Prostate gland (tissue), 2 donors: ENCODE measurements at regions not wholly inside any gene's neighbourhood (a gene's known extent, or its start where the extent isn't known, plus 50 kb on each side); places are given as distances from the start of the nearest gene placed in this dataset.
"Not testable (repeated sequence)": the region's sequence is repeated elsewhere in the genome, so short reads cannot be mapped to it uniquely, and the experiment has no call there.

Experiments used
- DNase-seq: peaks from one replicate; pipeline ENCODE4 v3.0.0-alpha.2; 2019; ENCODE audit warnings: low spot score
- H3K27ac ChIP-seq, 2 donors: fragments of 200-600 bp; sonication (generic); 2 replicates each; pipeline ENCODE4 v1.5.1; 2017 to 2019
- H3K27me3 ChIP-seq: fragments of 200-600 bp; sonication (generic); replicated peaks from 2 replicates; pipeline ENCODE4 v1.5.1; 2019; ENCODE audit not compliant: insufficient read depth
- H3K36me3 ChIP-seq, 2 donors: fragments of 200-600 bp; sonication (generic); 1 replicate in 1 of 2; 2 replicates in 1 of 2; pipeline versions ENCODE4 v1.5.1 to v1.8.1; 2017 to 2019
- H3K4me1 ChIP-seq: fragments of 200-600 bp; sonication (generic); replicated peaks from 2 replicates; pipeline ENCODE4 v1.5.1; 2019
- H3K4me3 ChIP-seq, 2 donors: fragments of 200-600 bp; sonication (generic); 2 replicates each; pipeline ENCODE4 v1.5.1; 2017 to 2019
- H3K9me3 ChIP-seq: fragments of 200-600 bp; sonication (generic); 2 replicates; pipeline ENCODE4 v1.5.1; 2017
- POLR2A ChIP-seq: fragments of 450-650 bp; IDR thresholded peaks from one replicate; pipeline ENCODE4 v1.6.1; 2016; ENCODE audit warnings: antibody characterized with exemption, mild to moderate bottlenecking
- POLR2AphosphoS5 ChIP-seq: sonication (generic); formaldehyde crosslinking; IDR thresholded peaks from one replicate; pipeline ENCODE4 v1.6.1; 2017; ENCODE audit warnings: antibody characterized with exemption
- WGBS: methylation state at CpG from one replicate; pipeline ENCODE4 v1.1.5; 2018; 5-methylcytosine and 5-hydroxymethylcytosine counted together
- intact Hi-C: fragments of 100-400 bp; cut with DNase I; formaldehyde crosslinking; loops from one replicate; pipeline ENCODE4 v1.14.2; 2022
- TF ChIP-seq, protein P1 (sequence below), 4 experiments: fragments of 200-600 bp in 2 of 4; fragments of 450-650 bp in 2 of 4; sonication (generic) in 2 of 4; IDR thresholded peaks; 1 replicate in 3 of 4; 2 replicates in 1 of 4; pipeline ENCODE4 v1.5.1; 2016 to 2019; ENCODE audit warnings: antibody characterized with exemption in 4 of 4, mild to moderate bottlenecking in 2 of 4, moderate library complexity in 2 of 4

DNA sequence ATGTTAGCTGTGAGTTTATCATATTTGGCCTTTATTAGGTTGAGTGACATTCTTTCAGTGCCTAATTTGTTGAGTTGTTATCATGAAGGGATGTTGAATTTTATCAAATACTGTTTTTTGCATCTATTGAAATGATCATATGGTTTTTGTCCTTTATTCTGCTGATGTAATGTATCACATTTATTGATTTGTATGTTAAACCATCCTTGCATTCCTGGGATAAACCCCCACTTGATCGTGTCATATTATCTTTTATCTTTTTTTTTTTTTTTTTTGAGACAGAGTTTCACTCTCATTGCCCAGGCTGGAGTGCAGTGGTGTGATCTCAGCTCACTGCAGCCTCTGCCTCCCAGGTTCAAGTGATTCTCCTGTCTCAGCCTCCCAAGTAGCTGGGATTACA is 51.9 kb upstream of the MFGE8 start:
- intact Hi-C loops = not testable (repeated sequence)

DNA sequence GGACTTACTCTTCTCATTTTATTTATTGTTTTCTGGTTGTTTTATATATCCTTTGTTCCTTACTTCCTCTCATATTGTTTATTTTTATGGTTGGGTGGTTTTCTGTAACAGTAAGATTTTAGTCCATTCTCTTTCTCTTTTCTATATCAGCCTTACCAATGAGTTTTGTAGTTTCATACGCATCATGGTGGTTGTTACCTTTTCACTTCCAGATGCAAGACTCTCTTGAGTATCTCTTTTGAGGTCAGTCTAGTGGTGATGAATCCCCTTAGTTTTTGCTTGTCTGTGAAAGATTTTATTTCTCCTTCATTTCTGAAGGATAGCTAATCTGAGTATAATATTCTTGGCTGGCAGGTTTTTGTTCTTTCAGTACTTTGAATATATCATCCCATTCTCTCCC is 57.1 kb upstream of the MFGE8 start:
- no peak for DNase-seq
- intact Hi-C loops = no loop called here
- WGBS = 0% methylated on average over 1 of the region's 1 CpG
- Histone ChIP-seq H3K27me3 (no peaks in the 10 kb centered on the region), H3K4me1 (no peaks in the 10 kb centered on the region), H3K27ac (no peak overlapping the region), H3K4me3 (no peak overlapping the region), H3K36me3 (no peaks in the 10 kb centered on the region), H3K9me3 (no peaks in the 10 kb centered on the region)
- TF ChIP-seq POLR2AphosphoS5 (no peak), POLR2A (no peak)
- TF ChIP-seq, protein P1, sequence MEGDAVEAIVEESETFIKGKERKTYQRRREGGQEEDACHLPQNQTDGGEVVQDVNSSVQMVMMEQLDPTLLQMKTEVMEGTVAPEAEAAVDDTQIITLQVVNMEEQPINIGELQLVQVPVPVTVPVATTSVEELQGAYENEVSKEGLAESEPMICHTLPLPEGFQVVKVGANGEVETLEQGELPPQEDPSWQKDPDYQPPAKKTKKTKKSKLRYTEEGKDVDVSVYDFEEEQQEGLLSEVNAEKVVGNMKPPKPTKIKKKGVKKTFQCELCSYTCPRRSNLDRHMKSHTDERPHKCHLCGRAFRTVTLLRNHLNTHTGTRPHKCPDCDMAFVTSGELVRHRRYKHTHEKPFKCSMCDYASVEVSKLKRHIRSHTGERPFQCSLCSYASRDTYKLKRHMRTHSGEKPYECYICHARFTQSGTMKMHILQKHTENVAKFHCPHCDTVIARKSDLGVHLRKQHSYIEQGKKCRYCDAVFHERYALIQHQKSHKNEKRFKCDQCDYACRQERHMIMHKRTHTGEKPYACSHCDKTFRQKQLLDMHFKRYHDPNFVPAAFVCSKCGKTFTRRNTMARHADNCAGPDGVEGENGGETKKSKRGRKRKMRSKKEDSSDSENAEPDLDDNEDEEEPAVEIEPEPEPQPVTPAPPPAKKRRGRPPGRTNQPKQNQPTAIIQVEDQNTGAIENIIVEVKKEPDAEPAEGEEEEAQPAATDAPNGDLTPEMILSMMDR (IDR thresholded peaks at IDR 0.05) = no peak

More for the DNA sequence above, 51.9 kb upstream of the MFGE8 start:
- not testable (repeated sequence) for H3K36me3 ChIP-seq, H3K4me3 ChIP-seq, H3K4me1 ChIP-seq, H3K27ac ChIP-seq, H3K27me3 ChIP-seq, H3K9me3 ChIP-seq, DNase-seq
- 100% methylated on average over 1 of the region's 1 CpG for WGBS

DNA sequence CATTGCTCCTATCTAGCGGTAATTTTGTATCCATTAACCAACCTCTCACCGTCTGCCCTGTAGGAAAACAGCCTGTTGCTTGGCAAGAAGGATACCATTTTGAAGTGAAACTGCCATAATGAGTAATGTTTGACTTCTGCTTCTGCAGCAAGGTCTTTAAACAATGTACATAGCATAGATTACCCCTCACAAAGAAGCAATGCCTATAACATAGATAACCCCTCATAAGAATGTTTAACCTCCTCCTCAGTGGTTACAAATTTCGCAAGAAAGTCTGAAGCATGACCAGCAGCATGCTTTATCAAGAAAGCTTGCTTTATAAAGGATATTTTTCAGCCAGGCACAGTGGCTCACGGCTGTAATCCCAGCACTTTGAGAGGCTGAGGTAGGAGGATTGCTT is 61.2 kb upstream of the MFGE8 start:
- Histone ChIP-seq H3K27ac (no peak overlapping the region), H3K36me3 (no peaks in the 10 kb centered on the region), H3K4me3 (no peak overlapping the region), H3K27me3 (no peaks in the 10 kb centered on the region), H3K9me3 (no peaks in the 10 kb centered on the region), H3K4me1 (no peaks in the 10 kb centered on the region)
- WGBS = 80% methylated on average over 4 of the region's 4 CpGs
- TF ChIP-seq POLR2A = no peak
- TF ChIP-seq POLR2AphosphoS5 = no peak
- TF ChIP-seq, protein P1 (IDR thresholded peaks at IDR 0.05) = no peak
- DNase-seq = no peak
- intact Hi-C loops = no loop called here

DNA sequence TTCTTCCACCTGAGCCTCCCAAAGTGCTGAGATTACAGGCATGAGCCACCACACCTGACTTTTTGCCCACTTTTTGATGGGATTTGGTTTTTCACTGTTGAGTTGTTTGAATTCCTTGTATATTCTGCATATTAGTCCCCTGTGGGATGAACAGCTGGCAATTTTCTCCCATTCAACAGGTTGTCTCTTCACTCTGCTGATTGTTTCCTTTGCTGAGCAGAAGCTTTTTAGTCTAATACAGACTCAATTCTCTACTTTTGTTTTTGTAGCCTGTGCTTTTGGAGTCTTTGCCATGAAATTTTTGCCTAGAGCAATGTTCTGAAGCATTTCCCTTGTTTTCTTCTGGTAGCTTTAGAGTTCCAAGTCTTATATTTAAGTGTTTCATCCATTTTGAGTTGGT is 62.7 kb upstream of the MFGE8 start:
- DNase-seq = no peak
- TF ChIP-seq, protein P1 (IDR thresholded peaks at IDR 0.05) = no peak
- no peak for TF ChIP-seq POLR2AphosphoS5
- TF ChIP-seq POLR2A = no peak
- intact Hi-C loops = no loop called here
- Histone ChIP-seq H3K27me3 (no peaks in the 10 kb centered on the region), H3K4me3 (no peak overlapping the region), H3K4me1 (no peaks in the 10 kb centered on the region), H3K36me3 (no peaks in the 10 kb centered on the region), H3K27ac (no peak overlapping the region), H3K9me3 (no peaks in the 10 kb centered on the region)

DNA sequence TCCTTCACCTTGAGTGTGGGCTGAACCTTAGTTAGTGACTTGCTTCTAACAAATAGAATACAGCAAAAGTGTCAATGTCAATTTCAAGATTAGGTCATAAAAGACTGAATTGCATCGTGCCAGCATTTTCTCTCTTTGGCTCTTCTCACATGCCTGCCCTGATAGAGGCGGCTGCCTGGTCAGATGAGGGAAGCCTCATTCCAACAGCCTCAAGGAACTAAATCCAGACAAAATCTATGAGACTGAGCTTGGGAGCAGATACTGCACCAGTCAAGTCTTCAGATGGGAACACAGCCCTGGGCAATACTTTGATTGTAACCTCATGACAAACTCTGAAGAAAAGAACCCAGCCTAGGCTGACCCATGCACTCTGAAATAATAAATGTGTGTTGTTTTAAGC is 63.5 kb upstream of the MFGE8 start:
- intact Hi-C loops = no loop called here
- Histone ChIP-seq H3K4me1 (no peaks in the 10 kb centered on the region), H3K36me3 (no peaks in the 10 kb centered on the region), H3K27me3 (no peaks in the 10 kb centered on the region), H3K4me3 (no peak overlapping the region), H3K27ac (no peak overlapping the region), H3K9me3 (no peaks in the 10 kb centered on the region)
- TF ChIP-seq, protein P1 (IDR thresholded peaks at IDR 0.05) = no peak
- no peak for TF ChIP-seq POLR2A
- TF ChIP-seq POLR2AphosphoS5 = no peak
- DNase-seq = no peak
- WGBS = 87% methylated on average over 2 of the region's 2 CpGs

DNA sequence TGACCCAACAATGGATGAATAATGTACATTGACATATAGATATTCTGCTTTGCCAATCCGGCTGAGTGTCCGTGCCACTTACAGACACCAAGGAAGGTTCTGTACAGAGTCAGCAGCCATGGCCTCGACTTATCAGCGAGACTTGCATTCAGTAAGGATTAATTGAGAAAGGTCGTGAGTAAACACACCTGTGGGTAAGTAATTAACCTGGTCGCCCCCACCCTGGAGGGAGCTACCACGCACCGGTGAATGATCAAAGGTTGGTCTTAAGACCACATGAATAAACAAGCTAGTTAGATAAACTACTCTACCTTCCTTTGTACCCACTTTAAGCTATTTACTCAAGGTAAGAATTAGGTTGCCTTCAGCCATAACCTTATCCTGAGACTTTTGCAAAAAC is 66.5 kb upstream of the MFGE8 start:
- no peaks in the 10 kb centered on the region for H3K4me1 ChIP-seq
- H3K9me3 ChIP-seq = no peaks in the 10 kb centered on the region
- H3K27me3 ChIP-seq = no peaks in the 10 kb centered on the region
- H3K27ac ChIP-seq = no peak overlapping the region
- no peaks in the 10 kb centered on the region for H3K36me3 ChIP-seq
- intact Hi-C loops = no loop called here
- TF ChIP-seq, protein P1 (IDR thresholded peaks at IDR 0.05) = no peak
- TF ChIP-seq POLR2A (no peak), POLR2AphosphoS5 (no peak)
- H3K4me3 ChIP-seq = no peak overlapping the region
- DNase-seq = no peak
- WGBS = 64% methylated on average over 8 of the region's 8 CpGs
